Nephron progenitor cell (in vitro differentiated cells): ENCODE measurements at regions not wholly inside any gene's neighbourhood (a gene's known extent, or its start where the extent isn't known, plus 50 kb on each side); places are given as distances from the start of the nearest gene placed in this dataset.

Experiments used
- DNase-seq: peaks from one replicate; pipeline ENCODE4 v3.0.0; 2021
- H3K27ac Mint-ChIP-seq: 2 replicates; pipeline ENCODE4 v1.8.0; 2021; ENCODE audit warnings: mild to moderate bottlenecking, moderate library complexity, mixed read lengths
- H3K27me3 Mint-ChIP-seq: 2 replicates; pipeline ENCODE4 v1.8.0; 2021; ENCODE audit warnings: mild to moderate bottlenecking, low read depth, mixed read lengths; ENCODE audit not compliant: poor library complexity
- H3K36me3 Mint-ChIP-seq: 2 replicates; pipeline ENCODE4 v1.8.0; 2021; ENCODE audit warnings: low read depth, mixed read lengths
- H3K4me1 Mint-ChIP-seq: 2 replicates; pipeline ENCODE4 v1.8.0; 2021; ENCODE audit warnings: mixed read lengths
- H3K4me3 Mint-ChIP-seq: 2 replicates; pipeline ENCODE4 v1.8.0; 2021; ENCODE audit warnings: mild to moderate bottlenecking, moderate library complexity, mixed read lengths
- H3K9me3 Mint-ChIP-seq: 2 replicates; pipeline ENCODE4 v1.8.0; 2021; ENCODE audit warnings: mild to moderate bottlenecking, moderate library complexity, mixed read lengths
- CTCF ChIP-seq: fragments of 200-600 bp; sonication (generic); IDR thresholded peaks from 2 replicates; pipeline ENCODE4 v1.5.0; 2021; ENCODE audit warnings: antibody characterized with exemption

GRCh38 chr6:15882345-15882744, 219.5 kb upstream of the DTNBP1 start:
- Mint-ChIP-seq H3K36me3 (no peaks in the 10 kb centered on the region), H3K27me3 (peaks cover 4% of the 10 kb centered on the region), H3K4me3 (no peak overlapping the region), H3K4me1 (peaks cover 11% of the 10 kb centered on the region), H3K9me3 (no peaks in the 10 kb centered on the region), H3K27ac (no peak overlapping the region)
- TF ChIP-seq CTCF, result no peak
- no peak for DNase-seq

- H3K27ac Mint-ChIP-seq, result no peak overlapping the region
- peaks cover 5% of the 10 kb centered on the region for H3K4me1 Mint-ChIP-seq
- H3K4me3 Mint-ChIP-seq, result no peak overlapping the region
- no peak for TF ChIP-seq CTCF
- H3K27me3 Mint-ChIP-seq, result peaks cover 4% of the 10 kb centered on the region
- no peak for DNase-seq
- no peaks in the 10 kb centered on the region for H3K9me3 Mint-ChIP-seq
- H3K36me3 Mint-ChIP-seq, result no peaks in the 10 kb centered on the region
These were observed 218.3 kb upstream of the DTNBP1 start for GRCh38 chr6:15881150-15881549.

- Mint-ChIP-seq H3K4me3 (no peak overlapping the region), H3K9me3 (no peaks in the 10 kb centered on the region), H3K4me1 (peaks cover 5% of the 10 kb centered on the region), H3K27ac (no peak overlapping the region), H3K36me3 (no peaks in the 10 kb centered on the region), H3K27me3 (peaks cover 4% of the 10 kb centered on the region)
- no peak for TF ChIP-seq CTCF
- no peak for DNase-seq
These were observed 217.6 kb upstream of the DTNBP1 start for GRCh38 chr6:15880262-15880973.

GRCh38 chr6:15879371-15880261, 216.8 kb upstream of the DTNBP1 start:
- Mint-ChIP-seq H3K27me3 (peaks cover under 1% of the 10 kb centered on the region), H3K27ac (peak overlapping the region; percentile 50), H3K4me1 (peaks cover 5% of the 10 kb centered on the region), H3K4me3 (no peak overlapping the region), H3K36me3 (no peaks in the 10 kb centered on the region), H3K9me3 (no peaks in the 10 kb centered on the region)
- TF ChIP-seq CTCF, result no peak
- no peak for DNase-seq

GRCh38 chr6:15877231-15877630, 214.4 kb upstream of the DTNBP1 start:
- Mint-ChIP-seq H3K27ac (no peak overlapping the region), H3K27me3 (no peaks in the 10 kb centered on the region), H3K4me3 (no peak overlapping the region), H3K9me3 (no peaks in the 10 kb centered on the region), H3K36me3 (no peaks in the 10 kb centered on the region), H3K4me1 (peaks cover 23% of the 10 kb centered on the region)
- no peak for TF ChIP-seq CTCF
- no peak for DNase-seq
